ENCODE measurements at regions not wholly inside any gene's neighbourhood (a gene's known extent, or its start where the extent isn't known, plus 50 kb on each side); places are given as distances from the start of the nearest gene placed in this dataset.

- TF ChIP-seq EZH2 (IDR thresholded peaks at IDR 0.05; ENCODE audit: insufficient read depth, poor library complexity, severe bottlenecking) (no peak), EZH2phosphoT487 (IDR thresholded peaks at IDR 0.05; ENCODE audit: insufficient read depth, low read depth) (no peak)
These were observed 167.7 kb downstream of the VAPA start for GRCh38 chr18:10081492-10081891.

Measured in GM23248 (cell line).